ENCODE measurements at regions not wholly inside any gene's neighbourhood (a gene's known extent, or its start where the extent isn't known, plus 50 kb on each side); places are given as distances from the start of the nearest gene placed in this dataset.

DNA sequence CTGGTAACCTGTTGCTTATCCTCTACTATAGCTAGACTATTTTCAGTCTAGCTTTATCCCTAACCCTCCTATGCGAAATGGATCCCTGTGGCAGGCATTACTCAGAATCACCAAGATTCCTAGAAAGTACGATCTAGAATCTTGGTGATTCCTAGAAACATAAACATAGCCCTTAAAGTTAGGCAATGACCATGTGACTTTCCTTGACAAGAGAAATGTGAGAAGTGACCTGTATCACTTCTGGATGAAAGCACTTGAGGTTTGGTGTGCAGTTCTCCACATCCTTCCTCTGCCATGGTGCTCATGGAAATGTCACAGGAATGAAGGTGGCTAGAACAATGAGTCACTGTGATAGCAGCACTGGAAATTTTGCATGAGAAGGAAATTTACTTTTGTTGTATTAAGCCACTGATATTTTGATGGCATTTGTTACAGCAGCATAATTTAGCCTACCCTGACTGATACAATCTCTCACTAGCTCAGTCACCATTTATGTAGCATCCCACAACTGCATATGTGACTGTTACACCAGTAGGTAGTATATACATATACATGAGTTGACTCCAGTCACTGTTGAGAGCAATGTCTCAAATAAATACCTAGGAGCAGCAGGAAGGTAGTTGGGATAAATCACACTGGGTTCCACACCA is 68.3 kb upstream of the MAPRE2 start:
- TF ChIP-seq CTCF (IDR thresholded peaks at IDR 0.05; ENCODE audit: low read length) (no peak), EZH2 (IDR thresholded peaks at IDR 0.05; ENCODE audit: borderline replicate concordance, low read length) (no peak)
- Histone ChIP-seq H3K27me3 (ENCODE audit: insufficient read depth, low read length) (0 out of 2 replicates have a peak, but pooled peaks cover 3% of the 10 kb centered on the region), H3K4me2 (ENCODE audit: low read length) (no peak overlapping the region), H3K4me1 (ENCODE audit: insufficient read depth, low read length, severe bottlenecking) (peaks cover 4% of the 10 kb centered on the region), H2AFZ (ENCODE audit: low read length) (no peak overlapping the region), H3K9me2 (ENCODE audit: low read depth, low read length) (no peaks in the 10 kb centered on the region), H4K20me1 (ENCODE audit: insufficient read depth, low read length) (no peaks in the 10 kb centered on the region), H3K9ac (ENCODE audit: low read length) (no peak overlapping the region), H3F3A (ENCODE audit: insufficient read depth, low read length) (no peaks in the 10 kb centered on the region), H3K36me3 (ENCODE audit: insufficient read depth, low read length) (no peaks in the 10 kb centered on the region), H3K79me2 (ENCODE audit: insufficient read depth, low read length) (no peaks in the 10 kb centered on the region), H3K4me3 (ENCODE audit: low read depth, low read length, poor library complexity, severe bottlenecking) (no peak overlapping the region), H3K9me3 (ENCODE audit: low read length) (no peaks in the 10 kb centered on the region), H3K27ac (ENCODE audit: low read depth, low read length, poor library complexity, severe bottlenecking) (no peak overlapping the region)

GRCh38 chr18:34976123-34976522 is 65.1 kb upstream of the MAPRE2 start:
- Histone ChIP-seq H3K9ac (ENCODE audit: low read length) (no peak overlapping the region; the same call in 1 of the 2 replicates), H3K36me3 (ENCODE audit: insufficient read depth, low read length) (no peaks in the 10 kb centered on the region), H3K4me3 (ENCODE audit: low read depth, low read length, poor library complexity, severe bottlenecking) (peak overlapping the region; percentile 89), H2AFZ (ENCODE audit: low read length) (no peak overlapping the region), H3K4me2 (ENCODE audit: low read length) (peak overlapping the region; percentile 97), H3K79me2 (ENCODE audit: insufficient read depth, low read length) (no peaks in the 10 kb centered on the region), H3K9me3 (ENCODE audit: low read length) (no peaks in the 10 kb centered on the region), H4K20me1 (ENCODE audit: insufficient read depth, low read length) (no peaks in the 10 kb centered on the region), H3K4me1 (ENCODE audit: insufficient read depth, low read length, severe bottlenecking) (peaks cover 19% of the 10 kb centered on the region), H3K27me3 (ENCODE audit: insufficient read depth, low read length) (0 out of 2 replicates have a peak, but pooled peaks cover 3% of the 10 kb centered on the region), H3F3A (ENCODE audit: insufficient read depth, low read length) (no peaks in the 10 kb centered on the region), H3K9me2 (ENCODE audit: low read depth, low read length) (no peaks in the 10 kb centered on the region), H3K27ac (ENCODE audit: low read depth, low read length, poor library complexity, severe bottlenecking) (no peak overlapping the region)
- TF ChIP-seq EZH2 (IDR thresholded peaks at IDR 0.05; ENCODE audit: borderline replicate concordance, low read length) (no peak), CTCF (IDR thresholded peaks at IDR 0.05; ENCODE audit: low read length) (no peak)

GRCh38 chr18:34976534-34976898 is 64.7 kb upstream of the MAPRE2 start:
- no peak overlapping the region for H3K27ac ChIP-seq (ENCODE audit: low read depth, low read length, poor library complexity, severe bottlenecking)
- no peaks in the 10 kb centered on the region for H3K9me2 ChIP-seq (ENCODE audit: low read depth, low read length)
- H3K36me3 ChIP-seq (ENCODE audit: insufficient read depth, low read length) = no peaks in the 10 kb centered on the region
- no peaks in the 10 kb centered on the region for H3K9me3 ChIP-seq (ENCODE audit: low read length)
- H3K4me2 ChIP-seq (ENCODE audit: low read length) = peak overlapping the region; percentile 97
- no peak for TF ChIP-seq CTCF (IDR thresholded peaks at IDR 0.05; ENCODE audit: low read length)
- no peak for TF ChIP-seq EZH2 (IDR thresholded peaks at IDR 0.05; ENCODE audit: borderline replicate concordance, low read length)
- no peak overlapping the region for H2AFZ ChIP-seq (ENCODE audit: low read length)
- peak overlapping the region; percentile 89 for H3K4me3 ChIP-seq (ENCODE audit: low read depth, low read length, poor library complexity, severe bottlenecking)
- peak overlapping the region; percentile 72; the same call in 1 of the 2 replicates for H3K9ac ChIP-seq (ENCODE audit: low read length)
- peaks cover 19% of the 10 kb centered on the region for H3K4me1 ChIP-seq (ENCODE audit: insufficient read depth, low read length, severe bottlenecking)
- H3K79me2 ChIP-seq (ENCODE audit: insufficient read depth, low read length) = no peaks in the 10 kb centered on the region
- H3F3A ChIP-seq (ENCODE audit: insufficient read depth, low read length) = no peaks in the 10 kb centered on the region
- H3K27me3 ChIP-seq (ENCODE audit: insufficient read depth, low read length) = 0 out of 2 replicates have a peak, but pooled peaks cover 3% of the 10 kb centered on the region
- no peaks in the 10 kb centered on the region for H4K20me1 ChIP-seq (ENCODE audit: insufficient read depth, low read length)
